Fibroblast of peridontal ligament (primary cell): ENCODE measurements at regions not wholly inside any gene's neighbourhood (a gene's known extent, or its start where the extent isn't known, plus 50 kb on each side); places are given as distances from the start of the nearest gene placed in this dataset.

Experiments
- DNase-seq: peaks from one replicate; pipeline ENCODE4 v3.0.0-alpha.2; 2010; ENCODE audit errors: extremely low read depth

DNA sequence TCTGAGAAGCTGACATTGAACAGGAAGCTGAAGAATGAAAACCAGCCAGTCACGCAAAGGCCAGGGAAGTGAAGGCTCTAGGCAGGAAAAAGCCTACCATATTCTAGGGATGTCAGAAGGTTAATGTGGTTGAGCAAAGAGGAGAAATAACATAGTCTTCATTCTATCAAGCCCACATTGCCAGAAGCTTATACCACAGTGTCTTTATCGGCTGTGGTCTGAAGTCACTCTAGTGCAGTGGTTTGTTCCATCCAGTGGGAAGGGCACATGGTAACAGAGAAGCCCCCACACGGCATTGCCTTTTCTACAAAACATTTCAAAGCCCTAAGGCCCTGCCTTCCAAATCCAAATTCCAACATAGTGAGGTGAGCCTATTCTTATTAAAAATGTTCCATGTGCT is 311.3 kb downstream of the TNS1 start:
- no peak for DNase-seq

DNA sequence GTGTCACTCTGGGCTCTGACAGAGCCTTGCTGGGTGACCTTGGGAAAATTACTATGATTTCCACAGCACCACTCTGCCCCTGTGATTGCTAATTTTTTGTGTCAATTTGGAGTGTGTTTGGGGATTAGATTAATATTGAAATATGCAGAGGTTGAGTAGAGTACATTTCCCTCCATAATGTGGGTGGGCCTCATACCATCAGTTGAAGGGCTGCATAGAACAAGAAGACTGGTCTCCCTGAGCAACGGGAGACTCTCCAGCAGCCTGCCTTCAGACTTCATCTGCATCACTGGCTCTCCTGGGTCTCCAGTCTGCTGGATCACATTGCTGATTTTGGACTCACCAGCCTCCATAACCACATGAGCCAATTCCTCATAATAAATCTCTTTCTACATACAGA is 313.7 kb downstream of the TNS1 start:
- no peak for DNase-seq

GRCh38 chr2:217688494-217688893 is 314.3 kb downstream of the TNS1 start:
- DNase-seq = no peak

- DNase-seq = no peak
These were observed 315.0 kb downstream of the TNS1 start for GRCh38 chr2:217687771-217688170.

DNA sequence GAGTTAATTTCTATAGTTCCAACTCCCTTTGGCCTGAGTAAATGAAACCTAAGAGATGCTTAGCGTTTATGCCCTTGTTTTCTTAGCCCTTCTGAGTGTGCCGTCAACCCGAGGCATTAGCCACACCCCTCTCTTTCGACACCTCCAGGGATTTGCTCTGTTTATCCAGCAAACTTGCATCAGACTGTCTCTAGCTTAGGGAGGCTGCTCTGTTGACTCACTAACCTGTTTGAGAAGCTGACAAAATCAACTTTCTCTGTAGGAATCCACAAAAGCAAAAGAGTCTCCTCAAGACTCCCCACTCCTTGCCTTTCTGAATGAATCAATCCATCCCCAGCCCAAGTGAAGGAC is 317.6 kb downstream of the TNS1 start:
- DNase-seq = peak; percentile 96

DNA sequence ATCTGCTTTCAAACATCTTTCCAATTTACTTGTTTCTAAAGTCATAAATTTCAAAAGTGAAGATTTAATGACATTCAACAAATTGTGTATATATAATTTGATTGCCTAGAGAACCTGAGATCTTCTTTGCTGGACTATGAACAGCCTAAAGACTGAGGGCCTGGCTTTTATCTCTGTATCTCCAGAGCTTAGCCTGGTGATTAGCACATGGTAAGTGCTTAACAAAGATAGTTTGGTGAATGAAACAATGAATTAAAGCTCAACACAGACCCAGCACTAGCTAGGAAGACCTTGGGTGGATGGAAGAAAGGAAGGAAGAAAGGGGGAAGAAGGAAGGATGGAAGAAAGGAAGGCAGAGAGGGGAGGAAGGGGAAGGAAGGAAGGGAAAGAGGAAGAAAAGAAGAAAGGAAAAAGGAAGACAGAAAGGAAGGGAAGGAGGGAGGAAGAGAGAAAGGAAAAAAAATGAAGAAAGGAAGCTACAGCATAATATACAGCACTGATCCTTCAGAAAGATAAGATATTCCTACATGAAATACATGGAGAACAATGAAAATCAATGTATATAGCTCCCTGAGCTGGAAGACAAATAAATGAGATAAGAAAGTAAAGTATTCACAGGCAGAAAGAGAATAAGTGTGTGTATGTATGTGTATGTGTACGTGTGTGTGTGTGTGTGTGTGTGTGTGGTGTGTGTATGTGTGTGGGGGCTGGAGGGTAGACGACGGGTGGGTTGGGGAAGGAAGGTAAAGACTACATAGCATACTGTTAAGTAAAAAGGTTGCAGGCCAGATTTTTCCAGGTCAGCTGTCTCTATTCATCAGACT is 318.2 kb downstream of the TNS1 start:
- no peak for DNase-seq

DNA sequence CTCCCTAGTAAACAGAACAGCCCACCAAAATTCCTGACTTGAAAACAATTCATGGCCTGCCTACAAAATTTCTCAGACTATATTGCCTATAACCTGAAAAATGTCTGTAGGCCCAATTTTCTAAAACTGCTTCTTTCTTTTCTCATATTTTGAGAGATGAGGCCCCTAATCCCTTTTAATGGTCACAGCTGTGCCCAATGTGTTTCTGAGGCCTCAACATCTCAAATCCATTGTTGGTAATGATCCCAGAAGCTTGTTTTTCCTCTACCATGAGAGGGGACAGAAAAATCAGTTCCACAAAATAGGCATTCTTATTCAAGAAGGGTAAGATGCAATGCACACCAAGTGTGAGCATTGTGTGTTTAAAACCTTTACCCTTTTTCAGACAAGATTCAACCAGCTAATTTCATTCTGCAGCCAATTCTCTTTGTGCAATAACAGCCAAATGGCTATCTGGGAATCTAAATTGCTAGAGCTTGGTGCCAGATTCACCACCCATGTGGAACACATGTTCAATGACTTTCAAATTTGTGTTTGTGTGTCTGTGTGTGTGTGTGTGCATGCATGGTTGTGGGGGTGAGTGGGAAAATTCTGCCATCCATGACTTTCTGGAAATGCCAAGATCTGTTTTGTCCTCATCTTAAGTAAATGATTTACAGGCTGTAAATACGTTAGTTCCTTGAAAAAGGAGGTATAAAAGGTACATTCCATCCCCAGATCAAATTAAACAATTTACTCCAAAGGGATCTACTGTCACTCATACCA is 319.5 kb downstream of the TNS1 start:
- no peak for DNase-seq

DNA sequence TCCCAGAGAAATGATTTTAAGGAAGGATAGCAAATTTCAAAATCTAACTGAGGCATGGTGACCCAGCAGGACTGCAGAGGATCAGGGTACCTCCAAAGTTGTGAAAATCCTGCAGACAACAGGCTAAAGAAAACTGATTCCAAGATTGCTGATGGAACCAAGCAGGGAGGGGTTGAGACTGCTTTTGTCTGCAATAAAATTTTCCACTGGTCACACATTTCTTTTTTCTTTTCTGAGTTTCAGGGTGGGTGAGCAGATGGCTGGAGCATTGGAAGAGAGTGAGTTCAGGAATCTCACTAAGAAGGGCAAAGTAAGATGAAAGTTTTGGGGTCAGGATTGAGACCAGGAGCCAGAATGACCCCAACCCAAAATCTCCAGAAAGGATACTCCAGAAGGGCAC is 321.0 kb downstream of the TNS1 start:
- DNase-seq = no peak

DNA sequence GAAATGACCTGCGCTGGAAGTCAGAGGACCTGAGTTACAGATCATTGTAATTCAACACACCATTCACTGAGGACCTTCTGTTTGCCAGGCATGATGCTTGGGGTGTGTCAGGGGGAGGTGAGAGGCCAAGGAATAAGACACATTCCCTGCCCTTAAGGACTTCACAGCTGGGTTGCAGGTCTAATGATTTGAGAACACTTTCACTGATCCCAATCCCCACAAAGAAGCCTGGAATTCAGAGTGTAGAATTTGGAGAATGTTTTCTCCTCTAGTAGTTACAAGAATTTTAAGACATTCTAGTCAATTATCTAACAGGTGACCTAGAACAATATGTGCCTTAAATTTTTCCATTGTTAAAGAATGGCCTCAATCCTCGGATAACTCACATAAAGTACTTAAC is 322.4 kb downstream of the TNS1 start:
- no peak for DNase-seq

DNA sequence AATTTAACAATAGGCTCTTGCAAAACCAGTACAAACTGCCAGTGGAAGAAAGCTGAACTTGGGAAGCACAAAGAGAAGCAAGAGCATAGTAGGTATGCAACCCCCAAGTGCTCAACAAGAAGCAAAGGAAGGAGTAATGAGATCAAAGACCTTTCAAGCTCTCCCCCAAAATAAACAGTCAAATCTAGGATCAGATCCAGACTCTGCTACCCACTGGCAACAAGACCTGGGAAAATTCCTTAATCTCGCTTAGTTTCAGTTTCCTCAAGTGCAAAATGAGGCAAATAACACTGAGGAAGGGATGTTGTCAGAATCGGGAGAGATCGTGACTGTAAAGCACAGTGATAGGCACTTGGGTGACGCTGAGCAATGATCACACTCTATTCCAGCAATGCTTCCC is 329.2 kb downstream of the TNS1 start:
- DNase-seq = peak; percentile 43

- DNase-seq = no peak
These were observed 330.3 kb downstream of the TNS1 start for GRCh38 chr2:217672472-217672871.

DNA sequence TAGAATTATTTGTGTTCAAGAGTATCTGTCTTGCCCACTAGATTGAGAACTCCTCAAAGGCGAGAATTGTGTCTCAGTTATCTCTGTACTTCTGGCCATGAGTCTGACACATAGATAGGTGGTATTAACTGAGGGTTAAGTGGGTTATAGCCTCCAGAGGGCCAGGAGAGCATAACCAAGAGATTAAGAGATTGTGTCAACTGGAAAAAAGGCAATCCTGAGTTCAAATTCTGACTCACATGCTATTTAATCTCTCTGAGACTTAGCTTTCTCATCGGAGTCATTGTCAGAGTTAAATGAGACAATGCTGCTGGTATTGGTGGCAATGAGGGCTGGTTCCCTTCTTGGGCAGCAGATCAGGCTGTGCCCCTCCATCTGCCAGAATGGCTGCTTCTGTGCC is 330.9 kb downstream of the TNS1 start:
- no peak for DNase-seq

GRCh38 chr2:217671075-217671474 is 331.7 kb downstream of the TNS1 start:
- DNase-seq = no peak

- DNase-seq = peak; percentile 60
These were observed 333.0 kb downstream of the TNS1 start for GRCh38 chr2:217669831-217670230.

DNA sequence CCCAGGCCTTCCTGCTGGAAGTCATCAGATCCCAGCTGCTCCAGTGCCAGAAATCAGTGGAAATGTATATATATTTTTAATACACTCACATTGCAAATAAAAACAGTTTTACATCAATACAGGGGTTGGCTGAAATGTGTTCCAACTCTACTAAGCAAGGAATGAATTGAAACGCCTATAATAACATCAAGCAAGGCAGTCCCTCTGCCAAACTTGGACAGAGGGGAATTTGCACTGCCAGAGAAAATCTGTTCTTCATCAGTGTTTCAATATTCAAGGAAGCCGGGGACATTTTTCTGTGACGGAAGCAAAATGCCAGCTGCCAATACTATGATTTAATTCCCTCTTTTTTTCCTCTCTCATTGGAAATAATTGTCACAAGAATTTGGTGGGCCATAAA is 335.3 kb downstream of the TNS1 start:
- peak; percentile 95 for DNase-seq

- DNase-seq = no peak
These were observed 335.8 kb downstream of the TNS1 start for GRCh38 chr2:217667035-217667434.

DNA sequence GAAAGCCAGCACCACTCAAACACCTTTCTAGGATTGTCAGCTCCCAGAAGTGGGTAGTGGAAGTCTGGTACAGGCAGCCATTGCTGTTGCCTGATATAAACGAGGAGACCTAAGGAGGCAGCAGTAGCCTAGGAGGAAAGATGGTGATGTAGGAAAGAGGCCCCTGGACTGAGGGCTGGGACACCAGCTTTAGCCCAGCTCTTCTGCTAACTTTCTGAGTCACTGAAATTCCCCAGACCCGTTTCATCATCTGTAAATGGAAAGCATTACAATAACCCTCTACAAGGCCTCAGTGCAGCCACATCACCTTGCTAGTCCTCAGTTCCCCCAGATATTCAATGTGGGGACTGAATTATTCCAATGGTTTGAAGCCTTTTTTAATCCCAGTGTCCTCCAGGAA is 336.5 kb downstream of the TNS1 start:
- DNase-seq = peak; percentile 67

DNA sequence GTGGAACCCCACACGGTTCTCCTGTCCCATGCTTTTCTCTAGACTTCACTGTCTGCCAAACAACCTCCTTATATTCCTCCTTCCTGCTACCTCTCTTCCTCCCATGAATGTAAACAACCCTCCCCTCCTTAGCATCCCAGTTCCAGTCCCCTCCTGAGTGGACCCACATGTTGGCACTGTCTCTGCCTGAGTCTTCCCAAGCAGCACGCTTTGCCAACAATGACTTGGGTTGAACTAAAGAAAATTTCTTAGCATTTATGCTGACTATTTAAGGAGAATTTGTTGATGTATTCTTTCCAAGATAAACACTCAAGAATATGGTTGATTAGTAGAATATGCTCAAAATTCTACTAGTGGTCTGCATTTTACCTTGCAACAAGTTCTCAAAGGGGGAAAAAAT is 338.0 kb downstream of the TNS1 start:
- DNase-seq = peak; percentile 77

DNA sequence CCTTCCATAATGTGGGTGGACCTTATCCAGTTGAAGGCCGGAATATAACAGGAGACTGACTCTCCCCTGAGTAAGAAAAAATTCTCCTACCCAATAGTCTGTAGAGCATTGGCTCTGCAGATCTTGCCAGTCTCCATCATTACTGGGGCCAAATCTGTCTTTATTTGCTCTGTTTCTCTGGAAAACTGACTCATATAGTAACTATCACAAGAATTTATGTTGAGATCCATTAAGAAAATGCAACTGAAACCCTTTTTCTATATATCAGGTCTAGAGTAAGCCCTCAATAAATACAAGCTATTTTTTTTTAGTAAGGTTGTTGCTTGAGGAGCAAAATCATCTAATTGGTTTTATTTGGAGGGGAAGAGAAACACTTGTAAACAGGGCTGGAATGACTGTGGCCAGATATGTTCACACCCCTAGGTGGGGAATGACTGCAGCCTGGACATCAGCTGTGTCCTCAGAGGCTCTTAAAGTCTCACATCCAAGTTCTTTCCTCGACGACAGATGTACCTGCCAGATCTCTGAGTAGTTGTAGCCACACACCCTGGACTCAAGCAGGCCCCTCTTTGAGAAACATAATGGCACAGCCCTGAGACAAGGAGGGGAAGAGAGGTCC is 339.7 kb downstream of the TNS1 start:
- peak; percentile 54 for DNase-seq

DNA sequence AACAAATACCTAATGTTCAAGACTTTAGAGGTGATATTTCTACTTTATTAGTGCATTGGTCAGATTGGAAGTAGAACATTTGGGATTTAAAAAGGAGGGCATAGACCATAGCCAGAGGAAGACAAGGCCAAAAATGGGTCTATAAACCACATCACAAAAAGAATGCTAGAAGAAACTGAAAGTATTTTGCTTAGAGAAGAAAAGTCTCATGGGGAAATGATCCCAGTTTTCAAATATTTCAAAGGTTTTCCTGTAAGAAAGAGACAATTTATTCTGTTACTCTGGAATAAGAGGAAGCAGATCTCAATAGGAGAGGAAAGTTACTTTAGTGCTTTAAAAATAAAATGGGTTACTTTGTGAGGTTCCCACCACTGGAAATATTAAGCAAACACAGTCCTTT is 341.4 kb downstream of the TNS1 start:
- peak; percentile 71 for DNase-seq

GRCh38 chr2:217660423-217660822 is 342.4 kb downstream of the TNS1 start:
- DNase-seq = no peak

DNA sequence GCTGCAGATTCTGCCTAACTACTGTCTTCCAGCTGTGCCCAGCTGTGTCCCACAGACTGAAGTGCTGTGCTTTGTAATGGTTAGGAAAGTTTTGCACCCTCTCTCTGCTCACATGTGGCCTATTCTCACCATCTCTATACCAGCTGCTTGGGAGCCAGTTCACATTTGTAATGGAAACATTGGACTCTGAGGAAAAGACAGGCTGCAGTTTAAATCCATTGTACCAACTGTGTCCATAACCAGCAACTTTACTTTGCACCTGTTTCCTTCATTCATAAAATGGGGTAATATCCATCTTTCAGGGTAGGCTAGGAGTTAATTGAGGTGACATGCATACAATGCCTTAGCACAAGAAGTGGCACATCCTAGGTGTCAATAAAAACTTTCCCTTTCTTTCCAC is 344.0 kb downstream of the TNS1 start:
- DNase-seq = no peak

GRCh38 chr2:217657252-217657651 is 345.5 kb downstream of the TNS1 start:
- no peak for DNase-seq
